IgD-negative memory B cell (primary cell): ENCODE measurements at regions not wholly inside any gene's neighbourhood (a gene's known extent, or its start where the extent isn't known, plus 50 kb on each side); places are given as distances from the start of the nearest gene placed in this dataset.

Experiments used
- H3K27ac Mint-ChIP-seq, 3 donors: one replicate each; pipeline ENCODE4 v1.8.0; 2020 to 2022; ENCODE audit warnings: mild to moderate bottlenecking in 3 of 3, mixed read lengths in 3 of 3, moderate library complexity in 1 of 3
- H3K27me3 Mint-ChIP-seq: one replicate; pipeline ENCODE4 v1.8.0; 2021; ENCODE audit warnings: mixed read lengths
- H3K36me3 Mint-ChIP-seq: one replicate; pipeline ENCODE4 v1.8.0; 2020; ENCODE audit warnings: mild to moderate bottlenecking, mixed read lengths
- H3K4me1 Mint-ChIP-seq, 3 donors: one replicate each; pipeline ENCODE4 v1.8.0; 2020 to 2022; ENCODE audit warnings: mixed read lengths in 3 of 3, mild to moderate bottlenecking in 1 of 3
- H3K4me3 Mint-ChIP-seq, 4 donors: one replicate each; pipeline ENCODE4 v1.8.0; 2020 to 2022; ENCODE audit warnings: mild to moderate bottlenecking in 4 of 4, mixed read lengths in 4 of 4, moderate library complexity in 3 of 4
- H3K9me3 Mint-ChIP-seq, 3 donors: one replicate each; pipeline ENCODE4 v1.8.0; 2020 to 2021; ENCODE audit warnings: mixed read lengths in 3 of 3, mild to moderate bottlenecking in 1 of 3

DNA sequence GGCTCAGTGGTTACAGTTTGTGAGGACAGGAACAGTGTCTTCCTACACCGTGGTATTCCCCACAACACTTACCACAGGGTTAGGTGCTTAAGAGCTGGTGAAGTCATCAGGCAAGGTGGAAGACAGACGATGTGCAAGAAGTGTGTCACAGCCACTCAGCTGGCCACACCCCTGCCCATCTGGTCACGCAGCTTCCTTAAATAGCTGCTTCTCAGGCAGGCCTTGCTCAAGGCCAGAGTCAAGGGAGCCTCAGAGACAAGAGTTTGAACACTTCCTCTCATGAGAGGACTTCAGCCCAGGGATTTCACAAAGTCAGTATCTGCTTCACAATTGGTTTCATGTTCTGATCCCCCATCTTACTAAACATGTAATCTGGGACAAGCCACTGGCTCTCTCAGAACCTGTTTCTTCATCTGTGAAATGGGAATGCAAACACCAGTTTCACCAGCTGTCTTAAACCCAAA is 80.3 kb upstream of the FRY start:
- Mint-ChIP-seq H3K27ac (peak overlapping the region; percentile 61 to 94 (median 80)), H3K36me3 (peaks cover 3% of the 10 kb centered on the region), H3K4me1 (peaks cover 12 to 19% (median 16%) of the 10 kb centered on the region in 3 donors), H3K9me3 (no peaks in the 10 kb centered on the region), H3K4me3 (peak overlapping the region in 2 of 4 donors; percentile 1 to 33), H3K27me3 (no peaks in the 10 kb centered on the region)

DNA sequence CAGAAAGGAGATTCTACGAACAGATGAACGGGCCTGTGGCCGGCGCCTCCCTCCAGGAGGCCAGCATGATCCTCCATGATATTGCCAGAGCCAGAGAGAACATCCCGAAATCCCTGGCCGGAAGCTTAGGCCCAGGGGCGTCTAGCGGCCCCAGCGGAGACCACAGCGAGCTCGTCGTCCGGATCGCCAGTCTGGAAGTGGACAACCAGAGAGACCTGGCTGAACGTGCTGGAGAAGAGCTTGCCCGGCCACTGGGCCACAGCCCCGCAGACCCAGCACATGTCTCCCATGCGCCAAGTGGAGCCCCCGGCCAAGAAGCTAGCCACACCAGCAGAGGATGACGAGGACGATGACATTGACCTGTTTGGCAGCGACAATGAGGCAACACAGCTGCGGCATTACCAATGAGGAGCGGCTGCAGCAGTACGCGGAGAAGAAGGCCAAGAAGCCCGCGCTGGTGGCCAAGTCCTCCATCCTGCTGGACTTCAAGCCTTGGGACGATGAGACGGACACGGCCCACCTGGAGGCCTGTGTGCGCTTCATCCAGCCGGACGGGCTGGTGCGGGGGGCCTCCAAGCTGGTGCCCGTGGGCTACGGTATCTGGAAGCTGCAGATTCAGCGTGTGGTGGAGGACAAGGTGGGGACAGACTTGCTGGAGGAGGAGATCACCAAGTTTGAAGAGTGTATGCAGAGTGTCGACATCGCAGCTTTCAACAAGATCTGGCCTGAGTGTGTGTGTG is 78.8 kb upstream of the FRY start:
- Mint-ChIP-seq H3K27me3 (no peaks in the 10 kb centered on the region), H3K4me1 (peaks cover 14 to 19% (median 19%) of the 10 kb centered on the region in 3 donors), H3K9me3 (no peaks in the 10 kb centered on the region), H3K36me3 (peaks cover 3% of the 10 kb centered on the region), H3K4me3 (no peak overlapping the region), H3K27ac (peak overlapping the region in 1 of 3 donors; percentile 71)

GRCh38 chr13:31955101-31955500 is 76.5 kb upstream of the FRY start:
- no peaks in the 10 kb centered on the region for H3K9me3 Mint-ChIP-seq
- H3K27ac Mint-ChIP-seq = peak overlapping the region in 1 of 3 donors; percentile 75
- no peaks in the 10 kb centered on the region for H3K27me3 Mint-ChIP-seq
- H3K4me3 Mint-ChIP-seq = no peak overlapping the region
- H3K36me3 Mint-ChIP-seq = peaks cover 1% of the 10 kb centered on the region
- peaks cover 13 to 20% (median 18%) of the 10 kb centered on the region in 3 donors for H3K4me1 Mint-ChIP-seq

DNA sequence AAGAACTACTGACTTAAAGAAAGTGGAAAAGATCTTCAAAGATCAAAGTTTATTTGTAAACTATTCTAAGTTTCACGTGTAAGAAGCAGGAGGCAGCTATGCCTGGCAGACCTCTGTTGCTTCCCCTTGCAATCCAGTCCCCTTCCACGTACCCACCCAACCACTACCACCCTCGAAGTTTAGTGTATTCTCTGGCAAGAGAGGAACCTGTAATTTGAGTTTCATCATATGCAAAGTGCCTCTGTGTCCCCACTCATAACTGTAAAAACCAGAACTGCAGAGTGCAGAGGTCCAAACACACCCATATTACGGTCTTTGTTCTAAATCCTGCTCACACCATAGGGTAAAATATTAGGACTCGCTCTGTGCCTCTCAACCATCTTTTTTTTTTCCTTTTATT is 75.8 kb upstream of the FRY start:
- peak overlapping the region in 2 of 3 donors; percentile 16 to 75 for H3K27ac Mint-ChIP-seq

DNA sequence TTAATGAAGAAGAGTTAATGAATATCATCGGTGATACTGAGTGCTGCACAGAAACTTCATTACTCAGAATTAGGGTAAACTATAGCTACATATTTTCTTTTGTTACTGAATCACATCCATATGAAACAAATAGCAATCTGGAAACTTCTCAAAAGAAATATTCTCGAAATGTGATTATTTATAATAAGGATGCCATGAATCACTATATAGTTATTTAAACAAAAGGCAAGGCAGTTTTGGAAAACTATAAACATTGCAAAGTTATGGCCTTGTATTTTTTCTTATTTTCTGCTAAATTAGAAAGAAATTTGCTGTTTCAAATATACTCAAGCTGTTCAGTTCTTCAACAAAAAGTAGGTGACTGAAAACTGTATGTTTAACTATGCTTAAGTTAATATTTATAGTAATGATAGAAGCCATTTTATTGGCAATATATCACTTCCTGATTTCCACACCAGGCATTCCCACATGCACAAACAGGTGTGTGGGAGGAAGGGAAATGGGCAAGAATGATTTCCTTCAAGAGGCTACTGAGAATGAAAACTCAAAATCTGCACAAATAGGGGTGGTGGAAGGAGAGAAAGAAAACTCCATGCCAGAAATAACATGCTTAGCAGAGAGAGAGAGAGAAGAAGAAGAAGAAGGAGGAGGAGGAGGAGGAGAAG is 74.5 kb upstream of the FRY start:
- H3K4me3 Mint-ChIP-seq = no peak overlapping the region
- H3K4me1 Mint-ChIP-seq = peaks cover 5 to 14% (median 6%) of the 10 kb centered on the region in 3 donors
- no peaks in the 10 kb centered on the region for H3K9me3 Mint-ChIP-seq
- no peaks in the 10 kb centered on the region for H3K27me3 Mint-ChIP-seq
- H3K36me3 Mint-ChIP-seq = peaks cover 1% of the 10 kb centered on the region
- peak overlapping the region in 1 of 3 donors; percentile 29 for H3K27ac Mint-ChIP-seq

More for the DNA sequence above, 75.8 kb upstream of the FRY start:
- Mint-ChIP-seq H3K9me3 (no peaks in the 10 kb centered on the region), H3K27me3 (no peaks in the 10 kb centered on the region), H3K4me3 (no peak overlapping the region), H3K36me3 (peaks cover 1% of the 10 kb centered on the region), H3K4me1 (peaks cover 11 to 20% (median 13%) of the 10 kb centered on the region in 3 donors)

DNA sequence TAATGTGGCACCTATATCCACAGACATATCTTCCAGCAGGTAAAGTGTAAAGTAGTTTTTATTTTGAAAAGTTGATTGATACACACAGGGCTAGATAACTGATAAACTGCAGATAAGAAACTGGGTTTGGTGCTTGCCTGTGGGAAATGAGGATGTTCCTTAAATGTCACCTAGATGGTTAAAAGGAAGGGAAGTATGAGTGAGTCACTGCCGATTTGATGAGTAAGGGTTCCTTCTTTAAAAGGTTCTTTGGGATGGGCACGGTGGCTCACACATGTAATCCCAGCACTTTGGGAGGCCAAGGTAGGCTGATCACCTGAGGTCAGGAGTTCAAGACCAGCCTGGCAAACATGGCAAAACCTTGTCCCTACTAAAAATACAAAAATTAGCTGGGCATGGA is 73.8 kb upstream of the FRY start:
- peaks cover 1% of the 10 kb centered on the region for H3K36me3 Mint-ChIP-seq
- peaks cover 5 to 14% (median 8%) of the 10 kb centered on the region in 3 donors for H3K4me1 Mint-ChIP-seq
- no peaks in the 10 kb centered on the region for H3K9me3 Mint-ChIP-seq
- peak overlapping the region in 1 of 4 donors; percentile 12 for H3K4me3 Mint-ChIP-seq
- H3K27ac Mint-ChIP-seq = peak overlapping the region in 1 of 3 donors; percentile 29
- H3K27me3 Mint-ChIP-seq = no peaks in the 10 kb centered on the region

GRCh38 chr13:31962731-31963370 is 68.7 kb upstream of the FRY start:
- Mint-ChIP-seq H3K27me3 (no peaks in the 10 kb centered on the region), H3K9me3 (peaks cover 0 to under 1% (median 0%) of the 10 kb centered on the region in 3 donors), H3K4me3 (no peak overlapping the region), H3K36me3 (peaks cover under 1% of the 10 kb centered on the region), H3K27ac (no peak overlapping the region), H3K4me1 (peaks cover 18 to 22% (median 19%) of the 10 kb centered on the region in 3 donors)

DNA sequence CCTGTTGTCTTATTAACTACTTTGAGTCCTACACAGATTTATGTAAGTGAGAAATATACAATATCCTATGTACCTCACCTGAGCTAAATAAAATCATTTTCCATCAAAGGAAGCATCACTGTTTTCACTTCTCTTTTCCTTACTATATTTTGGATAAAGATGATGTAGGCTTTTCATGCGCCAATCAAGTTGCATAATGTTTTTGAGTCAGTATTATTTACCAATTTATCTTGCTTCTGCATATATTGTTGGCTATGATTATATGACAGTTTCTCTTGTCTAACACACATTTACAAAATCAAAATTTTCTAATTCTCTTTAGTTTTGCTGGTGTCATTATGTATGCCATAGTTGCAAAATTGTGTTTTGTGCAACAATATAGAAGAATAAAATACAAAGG is 67.9 kb upstream of the FRY start:
- H3K9me3 Mint-ChIP-seq = peaks cover 0 to 3% (median 2%) of the 10 kb centered on the region in 3 donors
- peaks cover 22 to 25% (median 24%) of the 10 kb centered on the region in 3 donors for H3K4me1 Mint-ChIP-seq
- peaks cover 2% of the 10 kb centered on the region for H3K36me3 Mint-ChIP-seq
- no peaks in the 10 kb centered on the region for H3K27me3 Mint-ChIP-seq
- H3K4me3 Mint-ChIP-seq = no peak overlapping the region
- peak overlapping the region in 2 of 3 donors; percentile 29 to 59 for H3K27ac Mint-ChIP-seq

- Mint-ChIP-seq H3K4me1 (peaks cover 25 to 28% (median 26%) of the 10 kb centered on the region in 3 donors), H3K9me3 (peaks cover 0 to 3% (median 2%) of the 10 kb centered on the region in 3 donors), H3K4me3 (no peak overlapping the region), H3K27ac (peak overlapping the region in 1 of 3 donors; percentile 29), H3K27me3 (no peaks in the 10 kb centered on the region), H3K36me3 (peaks cover 2% of the 10 kb centered on the region)
These were observed 67.4 kb upstream of the FRY start for GRCh38 chr13:31964168-31964567.

- no peaks in the 10 kb centered on the region for H3K27me3 Mint-ChIP-seq
- H3K4me3 Mint-ChIP-seq = peak overlapping the region; percentile 3 to 61 (median 44)
These were observed 66.1 kb upstream of the FRY start for GRCh38 chr13:31965361-31966066.

DNA sequence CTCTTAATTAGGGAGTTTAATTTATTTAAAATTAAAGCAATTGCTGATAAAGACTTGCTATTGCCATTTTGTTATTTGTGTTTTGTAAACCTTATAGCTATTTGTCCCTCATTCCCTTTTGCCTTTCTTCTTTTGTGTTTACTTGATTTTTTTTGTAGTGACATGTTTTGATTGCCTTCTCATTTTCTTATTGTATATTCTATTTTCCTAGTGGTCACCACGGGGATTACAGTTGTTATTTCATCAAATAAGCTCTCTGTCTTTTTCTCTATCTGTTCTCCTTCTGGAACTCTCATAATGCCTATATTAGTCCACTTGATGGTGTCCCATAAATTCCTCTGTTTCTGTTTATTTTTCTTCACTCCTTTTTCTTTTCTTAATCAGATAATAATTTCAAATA is 64.4 kb upstream of the FRY start:
- Mint-ChIP-seq H3K36me3 (peaks cover 2% of the 10 kb centered on the region), H3K27ac (peak overlapping the region in 2 of 3 donors; percentile 74 to 86)

More at GRCh38 chr13:31965361-31966066, 66.1 kb upstream of the FRY start:
- H3K36me3 Mint-ChIP-seq = peaks cover 2% of the 10 kb centered on the region
- H3K4me1 Mint-ChIP-seq = peaks cover 25 to 28% (median 26%) of the 10 kb centered on the region in 3 donors
- H3K27ac Mint-ChIP-seq = peak overlapping the region; percentile 79 to 92 (median 86)
- peaks cover 0 to 3% (median 2%) of the 10 kb centered on the region in 3 donors for H3K9me3 Mint-ChIP-seq

DNA sequence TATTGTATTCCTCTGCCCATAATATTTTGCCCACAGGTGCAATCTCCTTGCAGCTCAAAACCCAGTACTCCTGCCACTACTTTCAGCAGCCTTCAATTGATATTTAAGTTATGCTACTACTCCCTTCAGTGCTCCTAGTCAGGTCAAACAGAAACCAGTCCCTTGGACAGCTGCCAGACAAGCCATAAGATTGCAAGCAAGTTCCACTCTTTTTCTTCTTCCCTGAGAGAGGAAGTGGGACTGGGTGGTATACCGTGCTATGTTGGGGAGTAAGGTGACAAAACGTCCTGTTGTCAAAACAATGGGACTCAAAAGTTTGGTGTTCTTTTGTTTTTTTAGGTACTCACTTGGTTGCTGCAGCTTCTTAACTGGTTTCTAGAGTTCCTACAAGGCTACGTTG is 63.1 kb upstream of the FRY start:
- Mint-ChIP-seq H3K36me3 (peaks cover 2% of the 10 kb centered on the region), H3K27ac (peak overlapping the region in 1 of 3 donors; percentile 18), H3K4me3 (peak overlapping the region in 1 of 4 donors; percentile 18), H3K9me3 (peaks cover 0 to 3% (median 2%) of the 10 kb centered on the region in 3 donors), H3K4me1 (peaks cover 21 to 28% (median 24%) of the 10 kb centered on the region in 3 donors), H3K27me3 (no peaks in the 10 kb centered on the region)

More for the DNA sequence above, 64.4 kb upstream of the FRY start:
- Mint-ChIP-seq H3K9me3 (peaks cover 0 to 3% (median 2%) of the 10 kb centered on the region in 3 donors), H3K4me1 (peaks cover 25 to 28% (median 26%) of the 10 kb centered on the region in 3 donors), H3K4me3 (no peak overlapping the region), H3K27me3 (no peaks in the 10 kb centered on the region)

GRCh38 chr13:31970231-31970930 is 61.2 kb upstream of the FRY start:
- H3K27me3 Mint-ChIP-seq = no peaks in the 10 kb centered on the region
- peaks cover 13 to 26% (median 18%) of the 10 kb centered on the region in 3 donors for H3K4me1 Mint-ChIP-seq
- peaks cover 2% of the 10 kb centered on the region for H3K36me3 Mint-ChIP-seq
- peaks cover 0 to 3% (median 2%) of the 10 kb centered on the region in 3 donors for H3K9me3 Mint-ChIP-seq
- no peak overlapping the region for H3K27ac Mint-ChIP-seq
- no peak overlapping the region for H3K4me3 Mint-ChIP-seq

DNA sequence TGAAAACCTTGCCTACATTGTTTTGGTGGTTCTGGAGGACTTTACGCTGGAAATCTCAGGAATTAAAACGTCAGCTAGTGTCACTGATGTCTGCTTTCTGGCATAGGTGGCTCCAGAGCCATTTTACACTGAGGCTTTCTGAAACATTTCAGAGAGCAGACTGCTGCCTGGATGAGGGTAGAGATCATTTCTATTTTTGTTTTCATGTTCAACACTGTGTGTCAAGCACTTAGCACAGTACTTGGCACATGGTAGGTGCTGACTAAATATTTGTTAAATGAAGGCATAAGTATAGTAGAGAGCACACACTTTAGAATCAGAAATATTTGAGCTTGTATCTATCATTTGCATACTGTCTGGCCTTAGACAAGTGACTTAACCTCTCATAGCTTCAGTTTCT is 59.1 kb upstream of the FRY start:
- Mint-ChIP-seq H3K27ac (peak overlapping the region in 1 of 3 donors; percentile 51), H3K4me1 (peaks cover 3 to 9% (median 8%) of the 10 kb centered on the region in 3 donors), H3K4me3 (no peak overlapping the region), H3K27me3 (no peaks in the 10 kb centered on the region), H3K36me3 (peaks cover 2% of the 10 kb centered on the region), H3K9me3 (peaks cover 0 to 3% (median 2%) of the 10 kb centered on the region in 3 donors)
